GM19099 (cell line): ENCODE measurements at regions not wholly inside any gene's neighbourhood (a gene's known extent, or its start where the extent isn't known, plus 50 kb on each side); places are given as distances from the start of the nearest gene placed in this dataset.

Experiments used
- POLR2A ChIP-seq: IDR thresholded peaks from 3 replicates; pipeline ENCODE4 v1.6.1; 2011; ENCODE audit warnings: low read depth; ENCODE audit not compliant: insufficient read length; ENCODE audit errors: extremely low read depth

DNA sequence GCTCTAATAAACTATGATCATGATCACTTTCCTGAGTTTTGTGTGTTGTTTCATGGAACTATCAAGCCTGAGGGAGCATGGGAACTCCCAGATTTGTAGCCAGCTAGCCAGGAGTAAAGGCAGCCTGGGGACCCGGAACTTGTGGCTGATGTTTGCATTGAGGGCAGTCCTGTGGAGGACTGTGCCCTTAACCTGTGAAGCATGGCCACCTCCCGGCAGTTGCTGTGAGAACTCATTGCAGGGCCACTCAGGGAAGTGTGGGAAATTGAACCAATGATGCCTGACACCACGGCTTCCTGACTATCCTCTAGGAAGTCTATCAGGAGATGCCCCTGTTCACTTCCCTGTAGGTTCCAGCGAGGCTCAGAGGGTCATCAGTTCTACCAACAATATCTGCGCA lies 250.6 kb downstream of the DAD1 start:
- no peak for TF ChIP-seq POLR2A

DNA sequence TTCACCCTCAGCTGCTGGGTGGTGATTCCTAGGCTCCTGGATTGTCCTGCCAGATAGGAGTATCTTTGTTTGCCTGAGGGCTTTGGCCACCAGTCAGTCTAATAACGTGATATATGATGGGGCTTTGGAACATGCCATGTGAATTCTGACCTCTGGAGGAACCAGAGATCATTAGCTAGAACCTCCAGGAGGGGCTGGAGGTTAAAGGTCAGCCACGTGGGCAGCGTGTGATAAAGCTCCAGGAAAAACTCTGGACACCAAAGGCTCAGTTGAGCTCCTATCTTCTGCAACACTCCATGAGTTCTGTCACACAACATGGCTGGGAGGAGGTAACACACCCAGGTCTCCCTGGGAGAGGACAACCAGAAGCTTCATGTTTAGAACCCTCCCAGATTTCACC lies 251.1 kb downstream of the DAD1 start:
- no peak for TF ChIP-seq POLR2A

DNA sequence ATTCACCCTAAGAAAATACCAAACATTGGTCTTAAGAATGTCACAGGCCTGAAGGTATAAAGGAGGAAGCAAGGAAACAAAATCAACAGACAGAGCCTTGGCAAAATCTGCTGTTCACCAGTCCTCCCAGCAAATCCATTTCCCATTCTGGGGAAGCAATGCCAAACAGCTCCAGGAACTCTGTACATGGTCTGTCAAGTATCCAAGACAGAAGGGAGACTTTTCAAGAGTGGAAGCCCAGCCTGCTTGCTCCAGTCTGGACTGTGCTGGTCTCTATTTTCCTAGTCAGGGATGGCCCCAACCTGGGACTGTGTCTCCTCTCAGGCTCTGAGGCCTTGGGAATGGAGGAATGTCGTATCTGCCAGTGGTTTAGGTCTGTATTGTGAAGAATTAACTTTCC lies 251.5 kb downstream of the DAD1 start:
- no peak for TF ChIP-seq POLR2A

DNA sequence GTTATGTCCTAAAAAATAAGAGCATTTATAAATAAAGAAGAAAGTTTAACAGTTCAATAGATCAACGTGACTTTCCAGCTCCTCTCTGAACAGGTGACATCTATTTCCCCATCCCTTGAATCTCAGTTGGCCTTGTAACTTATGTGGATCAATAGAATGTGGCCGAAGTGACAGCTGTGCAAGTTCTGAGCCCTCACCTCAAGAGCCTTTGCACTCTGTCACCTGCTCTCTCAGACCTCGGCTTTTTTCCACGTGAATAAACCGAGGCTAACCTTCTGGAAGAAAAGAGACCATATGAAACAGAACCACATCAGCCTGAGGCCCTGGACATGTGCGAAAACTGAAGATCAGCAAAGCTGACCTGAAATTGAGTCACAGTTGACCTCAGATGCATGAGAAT lies 253.0 kb downstream of the DAD1 start:
- no peak for TF ChIP-seq POLR2A

DNA sequence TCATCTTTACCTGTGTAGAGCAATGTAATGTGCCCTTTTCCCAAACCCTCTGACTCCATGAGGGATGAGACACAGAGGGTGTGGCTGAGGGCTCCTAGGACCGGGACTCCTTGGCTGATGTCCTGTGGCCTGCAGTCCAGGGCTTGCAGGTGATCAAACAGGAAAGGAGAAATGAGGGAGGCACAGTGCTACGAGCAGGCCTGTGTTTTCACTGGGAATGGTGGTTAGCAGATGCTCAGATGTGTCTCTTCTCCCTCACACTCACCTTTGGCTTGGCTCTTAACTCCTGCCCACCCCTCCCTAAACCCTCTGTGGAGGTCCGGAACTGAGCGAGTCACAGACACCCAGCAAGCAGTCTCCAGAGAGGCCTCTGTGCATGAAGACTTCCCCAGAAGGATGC lies 254.4 kb downstream of the DAD1 start:
- no peak for TF ChIP-seq POLR2A

DNA sequence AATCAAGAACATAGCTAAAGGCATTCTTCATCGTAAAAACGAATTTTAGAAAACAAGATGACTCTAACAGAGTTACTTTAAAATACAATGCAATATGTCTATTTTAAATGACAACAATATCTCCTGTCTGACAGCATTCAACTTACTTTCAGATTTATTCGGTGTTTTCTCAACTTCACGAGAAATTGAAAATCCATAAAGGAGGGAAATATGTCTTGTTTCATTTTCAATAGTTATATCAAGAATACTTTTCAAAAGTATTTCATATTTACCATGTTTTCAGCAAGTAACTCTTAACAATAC lies 254.8 kb downstream of the DAD1 start:
- TF ChIP-seq POLR2A = no peak

- no peak for TF ChIP-seq POLR2A
Measured at GRCh38 chr14:22333422-22334274, 255.4 kb downstream of the DAD1 start.

GRCh38 chr14:22332686-22333421 lies 256.2 kb downstream of the DAD1 start:
- TF ChIP-seq POLR2A = no peak

DNA sequence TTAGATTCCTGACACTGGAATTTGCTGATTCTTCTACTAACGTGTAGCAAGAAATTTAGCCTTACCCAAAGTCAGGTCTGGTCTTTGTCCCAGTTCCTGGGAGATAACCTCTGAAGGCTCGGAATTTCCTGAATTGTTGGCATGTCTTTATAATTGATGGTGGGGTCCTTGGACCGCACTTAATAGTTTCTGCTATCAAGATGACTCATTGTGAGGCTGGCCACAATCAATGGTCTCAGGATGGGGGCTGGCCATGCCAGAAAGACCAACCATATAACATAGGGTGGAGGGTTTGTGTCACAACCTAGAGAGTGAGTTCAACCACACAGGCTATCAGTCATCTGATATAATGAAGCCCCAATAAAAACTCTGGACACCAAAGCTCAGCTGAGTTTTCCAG lies 259.7 kb downstream of the DAD1 start:
- no peak for TF ChIP-seq POLR2A

GRCh38 chr14:22325676-22326400 lies 263.2 kb downstream of the DAD1 start:
- no peak for TF ChIP-seq POLR2A

GRCh38 chr14:22320362-22320750 lies 268.7 kb downstream of the DAD1 start:
- no peak for TF ChIP-seq POLR2A

DNA sequence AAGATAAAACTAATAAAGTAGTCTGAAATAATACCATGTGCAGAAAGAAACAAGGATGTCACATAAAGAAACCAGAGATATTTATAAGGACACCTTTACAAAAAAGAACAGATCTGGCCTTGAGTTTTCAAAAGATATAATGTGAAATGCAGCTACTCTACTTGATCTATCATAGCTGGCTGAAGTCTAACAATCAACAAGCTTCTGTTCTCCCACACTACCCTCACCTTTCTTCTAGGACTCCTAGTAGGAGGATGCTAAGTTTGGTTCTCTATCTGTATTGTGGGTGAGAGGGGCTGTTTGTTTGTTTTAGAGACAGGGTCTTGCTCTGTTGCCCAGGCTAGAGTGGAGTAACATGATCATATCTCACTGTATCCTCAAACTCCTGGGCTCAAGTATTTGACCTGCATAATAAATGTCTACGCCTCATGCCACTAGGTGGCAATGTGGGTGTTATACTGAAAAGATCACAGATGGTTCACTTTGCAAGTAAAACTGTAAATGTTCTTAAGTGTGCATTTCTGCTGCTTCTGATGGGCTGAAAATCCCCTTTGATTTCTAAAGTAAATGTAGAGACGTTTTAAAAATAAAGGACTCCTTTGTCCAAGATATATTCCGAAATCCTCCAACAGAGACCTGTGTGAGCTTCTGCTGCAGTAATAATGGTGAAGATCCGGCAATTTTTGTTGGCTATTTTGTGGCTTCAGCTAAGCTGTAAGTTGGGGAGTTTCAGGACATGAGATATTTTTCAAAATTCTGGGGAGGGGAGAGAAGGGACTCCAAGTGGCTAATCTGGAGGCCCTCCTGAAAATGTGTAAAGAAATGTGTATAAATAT lies 269.3 kb downstream of the DAD1 start:
- TF ChIP-seq POLR2A = no peak

DNA sequence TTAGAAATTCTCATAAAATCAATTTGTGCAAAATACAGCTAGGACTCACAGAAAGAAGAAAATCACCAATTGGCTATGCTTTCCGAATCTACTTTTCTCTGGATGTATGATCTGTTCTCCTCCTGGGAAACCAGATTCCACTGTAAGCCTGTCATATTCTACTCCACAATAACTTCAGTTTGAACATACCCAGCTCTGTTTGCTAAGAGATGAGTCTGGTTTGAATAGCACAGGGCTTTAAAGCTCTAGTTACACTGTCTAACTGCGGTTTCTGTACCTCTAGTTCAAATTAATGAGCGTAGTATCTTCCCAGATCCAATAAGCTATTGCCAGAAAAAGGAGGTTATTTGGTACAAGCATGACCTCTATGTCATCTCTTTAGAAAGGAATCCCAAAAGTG lies 270.1 kb downstream of the DAD1 start:
- TF ChIP-seq POLR2A = no peak

- TF ChIP-seq POLR2A = no peak
Measured at GRCh38 chr14:22316473-22316872, 272.6 kb downstream of the DAD1 start.

GRCh38 chr14:22315336-22315735 lies 273.7 kb downstream of the DAD1 start:
- TF ChIP-seq POLR2A = no peak
